ENCODE measurements at regions not wholly inside any gene's neighbourhood (a gene's known extent, or its start where the extent isn't known, plus 50 kb on each side); places are given as distances from the start of the nearest gene placed in this dataset.

DNA sequence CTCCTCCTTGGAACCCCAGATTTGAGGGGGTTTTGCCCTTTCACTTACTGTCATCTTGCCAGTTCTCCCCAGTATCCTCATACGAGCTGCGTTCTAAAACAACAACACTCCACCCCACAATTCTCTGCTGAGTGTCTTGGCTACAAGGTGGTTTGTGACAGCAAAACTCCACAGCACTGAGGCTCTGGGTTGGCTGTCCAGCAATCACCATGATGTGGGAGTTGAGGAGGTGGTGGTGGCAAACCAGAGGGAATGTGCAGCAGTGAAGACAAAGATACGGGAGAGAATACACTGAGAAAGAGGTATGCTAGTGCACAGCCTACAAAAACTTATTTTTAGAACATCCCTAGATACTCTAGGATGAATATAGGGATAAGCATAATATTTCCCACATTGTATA, 335.0 kb downstream of the C11orf87 start:
- TF ChIP-seq, protein P1, sequence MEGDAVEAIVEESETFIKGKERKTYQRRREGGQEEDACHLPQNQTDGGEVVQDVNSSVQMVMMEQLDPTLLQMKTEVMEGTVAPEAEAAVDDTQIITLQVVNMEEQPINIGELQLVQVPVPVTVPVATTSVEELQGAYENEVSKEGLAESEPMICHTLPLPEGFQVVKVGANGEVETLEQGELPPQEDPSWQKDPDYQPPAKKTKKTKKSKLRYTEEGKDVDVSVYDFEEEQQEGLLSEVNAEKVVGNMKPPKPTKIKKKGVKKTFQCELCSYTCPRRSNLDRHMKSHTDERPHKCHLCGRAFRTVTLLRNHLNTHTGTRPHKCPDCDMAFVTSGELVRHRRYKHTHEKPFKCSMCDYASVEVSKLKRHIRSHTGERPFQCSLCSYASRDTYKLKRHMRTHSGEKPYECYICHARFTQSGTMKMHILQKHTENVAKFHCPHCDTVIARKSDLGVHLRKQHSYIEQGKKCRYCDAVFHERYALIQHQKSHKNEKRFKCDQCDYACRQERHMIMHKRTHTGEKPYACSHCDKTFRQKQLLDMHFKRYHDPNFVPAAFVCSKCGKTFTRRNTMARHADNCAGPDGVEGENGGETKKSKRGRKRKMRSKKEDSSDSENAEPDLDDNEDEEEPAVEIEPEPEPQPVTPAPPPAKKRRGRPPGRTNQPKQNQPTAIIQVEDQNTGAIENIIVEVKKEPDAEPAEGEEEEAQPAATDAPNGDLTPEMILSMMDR (IDR thresholded peaks at IDR 0.05), result no peak
- TF ChIP-seq EP300 (IDR thresholded peaks at IDR 0.05) (no peak), POLR2A (IDR thresholded peaks at IDR 0.05) (no peak)
